Heart left ventricle (tissue), 16 donors: ENCODE measurements at regions not wholly inside any gene's neighbourhood (a gene's known extent, or its start where the extent isn't known, plus 50 kb on each side); places are given as distances from the start of the nearest gene placed in this dataset.

Experiments
- ATAC-seq, 4 donors: fragments of 200-7000 bp; cut with Tn5 transposase; one replicate each; pipeline ENCODE4 v1.9.1; 2020 to 2022; ENCODE audit warnings: moderate library complexity in 4 of 4, mild to moderate bottlenecking in 3 of 4, moderate number of reproducible peaks in 1 of 4
- DNase-seq, 5 donors: peaks; one replicate each; pipeline ENCODE4 v3.0.0-alpha.2; 2020
- H3K27ac ChIP-seq, 12 donors: fragments of 200-600 bp; sonication (generic) in 4 of 12; one replicate each; pipeline versions ENCODE4 v1.5.0 to v1.8.0; 2016 to 2022; ENCODE audit warnings: mild to moderate bottlenecking in 2 of 12
- H3K27me3 ChIP-seq, 9 donors: fragments of 200-600 bp; sonication (generic) in 2 of 9; one replicate each; pipeline versions ENCODE4 v1.5.1 to v1.8.0; 2016 to 2022; ENCODE audit warnings: mild to moderate bottlenecking in 3 of 9
- H3K36me3 ChIP-seq, 9 donors: fragments of 200-600 bp; sonication (generic) in 2 of 9; one replicate each; pipeline versions ENCODE4 v1.5.0 to v1.8.0; 2018 to 2022; ENCODE audit warnings: mild to moderate bottlenecking in 2 of 9
- H3K4me1 ChIP-seq, 12 donors: fragments of 200-600 bp; sonication (generic) in 4 of 12; one replicate each; pipeline versions ENCODE4 v1.5.0 to v1.8.0; 2016 to 2022; ENCODE audit warnings: mild to moderate bottlenecking in 3 of 12
- H3K4me3 ChIP-seq, 12 donors: fragments of 200-600 bp; sonication (generic) in 4 of 12; one replicate each; pipeline versions ENCODE4 v1.5.0 to v1.8.0; 2017 to 2022; ENCODE audit warnings: mild to moderate bottlenecking in 9 of 12, moderate library complexity in 4 of 12
- H3K9me3 ChIP-seq, 12 donors: fragments of 200-600 bp; sonication (generic) in 4 of 12; one replicate each; pipeline versions ENCODE4 v1.5.0 to v1.8.0; 2016 to 2022; ENCODE audit warnings: mild to moderate bottlenecking in 1 of 12
- POLR2A ChIP-seq, 2 donors: fragments of 450-650 bp; IDR thresholded peaks; one replicate each; pipeline ENCODE4 v1.6.1; 2017; ENCODE audit warnings: antibody characterized with exemption in 2 of 2, mild to moderate bottlenecking in 2 of 2, moderate library complexity in 2 of 2
- WGBS, 4 donors: extraction: QIAGEN DNeasy Blood & Tissue Kit in 2 of 4; methylation state at CpG; one replicate each; pipeline versions ENCODE4 v1.1.5 to v1.1.7; 2013 to 2018; 5-methylcytosine and 5-hydroxymethylcytosine counted together
- intact Hi-C, 10 donors: fragments of 100-400 bp; cut with DNase I; formaldehyde crosslinking; loops; one replicate each; pipeline versions ENCODE4 v1.11.1 to v1.14.2; 2022
- TF ChIP-seq, protein P1 (sequence below), 12 donors: fragments of 200-600 bp; sonication (generic) in 4 of 12; IDR thresholded peaks; one replicate each; pipeline versions ENCODE4 v1.5.0 to v1.8.0; 2018 to 2022; ENCODE audit warnings: antibody characterized with exemption in 12 of 12, mild to moderate bottlenecking in 5 of 12
- donor health status: ischemic (EF 13 %, LVEDD 7.1; RV severe dilation, severe dysfunction).
- donor health status: healthy with polysubstance abuse.
- donor health status: DM: no; HTN: yes; CAD: no.
- donor health status: DM: no; HTN: no; CAD: no.
- donor health status: ischemic (EF 25% LVEDD 6.9; RV normal size, moderate dysfunction).
- donor health status: ischemic (EF 25% LVEDD 5.7; RV mildly dilated, moderate dysfunction).
- donor health status: healthy.
- donor health status: DM: yes; HTN: yes; CAD: no.
- donor health status: ischemic (EF 35%, LVEDD 5.7; RV mildly dilated, moderate dysfunction).
- donor health status: nonischemic (EF 11% LVEDD 7.7; RV severe dilation, severe dysfunction).
- donor health status: DM: yes; HTN: yes; CAD: no.
- donor health status: PGD.
- donor health status: ischemic (EF 29% LVEDD 5.4; RV normal size, mild dysfunction).
- donor health status: nonischemic (EF 23%, LVEDD 6.1; RV moderate dilation, normal function).

DNA sequence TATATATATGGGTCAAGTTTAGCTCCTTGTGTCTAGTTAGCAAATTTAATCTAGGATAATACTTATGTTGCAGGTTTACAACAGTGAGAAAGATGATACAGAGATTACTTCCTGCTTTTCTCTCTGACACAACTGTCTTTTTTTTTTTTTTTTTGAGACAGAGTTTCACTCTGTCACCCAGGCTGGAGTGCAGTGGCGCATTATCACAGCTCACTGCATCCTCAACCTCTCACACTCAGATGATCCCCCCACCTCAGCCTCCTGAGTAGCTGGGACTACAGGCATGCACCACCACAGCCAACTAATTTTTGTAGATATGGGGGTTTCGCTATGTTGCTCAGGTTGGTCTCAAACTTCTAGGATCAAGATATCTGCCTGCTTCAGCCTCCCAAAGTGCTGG, 706.9 kb upstream of the SOX9 start:
- 81 to 86% (median 85%) methylated on average over 2 of the region's 2 CpGs for WGBS, 4 donors
- intact Hi-C loops, result no loop called here
- no peaks in the 10 kb centered on the region for H3K36me3 ChIP-seq

DNA sequence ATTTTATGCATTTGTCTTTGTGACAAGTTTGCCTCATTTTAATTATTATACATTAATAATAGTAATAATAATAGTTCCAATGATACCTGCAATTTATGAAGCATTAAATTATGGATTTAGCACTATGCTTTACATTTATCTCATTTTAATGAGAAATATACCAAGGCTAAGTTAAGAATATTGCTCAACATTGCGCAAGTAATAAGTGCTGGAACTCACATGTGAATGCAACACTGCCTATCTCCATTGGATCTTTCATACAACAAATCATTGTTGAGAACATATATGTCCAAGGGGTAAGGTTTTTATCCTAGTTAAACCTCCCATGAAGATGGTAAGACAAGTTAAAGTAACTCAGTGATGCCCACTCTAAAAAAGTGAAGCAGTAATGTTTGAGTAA, 703.7 kb upstream of the SOX9 start:
- no peak for DNase-seq
- WGBS, 4 donors, result 87 to 93% (median 90%) methylated on average over 1 of the region's 1 CpG
- TF ChIP-seq, protein P1, sequence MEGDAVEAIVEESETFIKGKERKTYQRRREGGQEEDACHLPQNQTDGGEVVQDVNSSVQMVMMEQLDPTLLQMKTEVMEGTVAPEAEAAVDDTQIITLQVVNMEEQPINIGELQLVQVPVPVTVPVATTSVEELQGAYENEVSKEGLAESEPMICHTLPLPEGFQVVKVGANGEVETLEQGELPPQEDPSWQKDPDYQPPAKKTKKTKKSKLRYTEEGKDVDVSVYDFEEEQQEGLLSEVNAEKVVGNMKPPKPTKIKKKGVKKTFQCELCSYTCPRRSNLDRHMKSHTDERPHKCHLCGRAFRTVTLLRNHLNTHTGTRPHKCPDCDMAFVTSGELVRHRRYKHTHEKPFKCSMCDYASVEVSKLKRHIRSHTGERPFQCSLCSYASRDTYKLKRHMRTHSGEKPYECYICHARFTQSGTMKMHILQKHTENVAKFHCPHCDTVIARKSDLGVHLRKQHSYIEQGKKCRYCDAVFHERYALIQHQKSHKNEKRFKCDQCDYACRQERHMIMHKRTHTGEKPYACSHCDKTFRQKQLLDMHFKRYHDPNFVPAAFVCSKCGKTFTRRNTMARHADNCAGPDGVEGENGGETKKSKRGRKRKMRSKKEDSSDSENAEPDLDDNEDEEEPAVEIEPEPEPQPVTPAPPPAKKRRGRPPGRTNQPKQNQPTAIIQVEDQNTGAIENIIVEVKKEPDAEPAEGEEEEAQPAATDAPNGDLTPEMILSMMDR (IDR thresholded peaks at IDR 0.05), result no peak
- no peak for TF ChIP-seq POLR2A (IDR thresholded peaks at IDR 0.05)
- Histone ChIP-seq H3K4me3 (no peak overlapping the region), H3K4me1 (no peaks in the 10 kb centered on the region), H3K27me3 (no peaks in the 10 kb centered on the region), H3K27ac (no peak overlapping the region), H3K36me3 (no peaks in the 10 kb centered on the region), H3K9me3 (no peaks in the 10 kb centered on the region)
- no peak for ATAC-seq
- intact Hi-C loops, result no loop called here

More for the DNA sequence above, 706.9 kb upstream of the SOX9 start:
- Histone ChIP-seq H3K9me3 (no peaks in the 10 kb centered on the region), H3K27me3 (no peaks in the 10 kb centered on the region), H3K4me1 (no peaks in the 10 kb centered on the region), H3K4me3 (no peak overlapping the region), H3K27ac (no peak overlapping the region)
- DNase-seq (no peak), ATAC-seq (no peak)
- TF ChIP-seq POLR2A (IDR thresholded peaks at IDR 0.05), result no peak
- TF ChIP-seq, protein P1 (IDR thresholded peaks at IDR 0.05), result no peak

DNA sequence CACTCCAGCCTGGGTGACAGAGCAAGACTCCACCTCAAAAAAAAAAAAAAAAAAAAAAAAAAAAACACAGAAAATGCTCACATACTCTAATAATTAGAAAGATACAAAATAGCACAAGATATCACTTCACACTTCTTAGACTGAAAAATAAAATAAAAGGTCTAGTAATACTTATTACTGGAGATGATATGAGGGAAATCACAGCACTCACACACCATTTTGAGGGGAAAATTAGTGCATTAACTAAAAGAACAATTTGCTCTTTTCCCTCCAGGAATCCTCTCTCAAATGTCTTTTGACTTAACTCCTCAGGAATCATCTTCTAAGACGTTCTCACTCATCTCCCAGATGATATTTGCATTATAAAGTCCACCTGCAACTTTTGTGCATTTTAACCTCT, 697.9 kb upstream of the SOX9 start:
- TF ChIP-seq, protein P1 (IDR thresholded peaks at IDR 0.05), result no peak
- no peak for TF ChIP-seq POLR2A (IDR thresholded peaks at IDR 0.05)
- no peak overlapping the region for H3K27ac ChIP-seq
- no peaks in the 10 kb centered on the region for H3K36me3 ChIP-seq
- no peak overlapping the region for H3K4me3 ChIP-seq
- WGBS, 4 donors, result 56 to 58% (median 57%) methylated on average over 1 of the region's 1 CpG
- H3K4me1 ChIP-seq, result no peaks in the 10 kb centered on the region
- peaks cover 0 to 10% (median 0%) of the 10 kb centered on the region in 12 donors for H3K9me3 ChIP-seq
- ATAC-seq (no peak), DNase-seq (no peak)
- H3K27me3 ChIP-seq, result no peaks in the 10 kb centered on the region
- intact Hi-C loops, result no loop called here

DNA sequence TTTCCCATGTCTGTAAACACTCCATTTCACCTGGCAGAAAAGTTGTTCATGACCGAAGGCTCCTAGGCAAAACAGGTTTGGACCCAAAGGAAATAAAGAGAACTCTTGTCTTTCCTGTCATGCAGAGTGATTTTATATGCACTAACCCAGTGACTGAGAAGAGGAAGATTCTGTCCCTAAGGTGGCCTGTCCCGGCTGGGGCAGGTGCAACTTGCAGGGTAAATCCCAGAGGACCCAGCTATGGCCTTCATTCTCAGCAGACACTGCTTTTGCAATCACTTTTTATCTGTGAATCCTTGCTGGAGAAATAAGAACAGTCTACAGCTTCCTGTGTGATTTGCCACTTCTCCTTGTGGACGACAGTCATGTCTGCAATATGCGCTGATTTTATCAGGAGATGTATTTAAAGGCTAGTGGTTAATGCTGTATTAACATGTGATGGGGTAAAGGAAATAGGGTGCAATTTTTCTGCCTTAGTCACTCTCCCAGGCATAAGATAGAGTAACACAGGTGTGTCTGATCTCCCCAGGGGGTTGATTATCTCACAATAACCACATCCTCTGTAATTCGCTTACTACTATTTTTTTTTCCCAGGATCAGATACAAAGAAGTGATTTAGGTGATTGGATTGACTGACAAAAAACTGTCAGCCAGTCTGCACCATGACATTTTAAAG, 696.8 kb upstream of the SOX9 start:
- H3K27ac ChIP-seq, result no peak overlapping the region
- no peaks in the 10 kb centered on the region for H3K36me3 ChIP-seq
- intact Hi-C loops, result no loop called here
- H3K9me3 ChIP-seq, result peaks cover 0 to 15% (median 3%) of the 10 kb centered on the region in 12 donors
- no peaks in the 10 kb centered on the region for H3K27me3 ChIP-seq
- no peak overlapping the region for H3K4me3 ChIP-seq
- 59 to 67% (median 63%) methylated on average over 5 of the region's 5 CpGs for WGBS, 4 donors
- ATAC-seq, result no peak
- no peak for DNase-seq
- no peaks in the 10 kb centered on the region for H3K4me1 ChIP-seq
- TF ChIP-seq, protein P1 (IDR thresholded peaks at IDR 0.05), result no peak
- TF ChIP-seq POLR2A (IDR thresholded peaks at IDR 0.05), result no peak
